DND-41 (cell line): ENCODE measurements at regions not wholly inside any gene's neighbourhood (a gene's known extent, or its start where the extent isn't known, plus 50 kb on each side); places are given as distances from the start of the nearest gene placed in this dataset.

Experiments used
- EZH2 ChIP-seq: IDR thresholded peaks from 3 replicates; pipeline ENCODE4 v1.6.1; 2012; ENCODE audit warnings: borderline replicate concordance, low read depth, mild to moderate bottlenecking, moderate library complexity, low read length, inconsistent platforms; ENCODE audit not compliant: severe bottlenecking
- TF ChIP-seq, protein P1 (sequence below): IDR thresholded peaks from 2 replicates; pipeline ENCODE4 v1.5.1; 2012; ENCODE audit warnings: borderline replicate concordance, low read length, moderate library complexity, mild to moderate bottlenecking; ENCODE audit not compliant: poor library complexity, severe bottlenecking; ENCODE audit errors: extremely low read depth

DNA sequence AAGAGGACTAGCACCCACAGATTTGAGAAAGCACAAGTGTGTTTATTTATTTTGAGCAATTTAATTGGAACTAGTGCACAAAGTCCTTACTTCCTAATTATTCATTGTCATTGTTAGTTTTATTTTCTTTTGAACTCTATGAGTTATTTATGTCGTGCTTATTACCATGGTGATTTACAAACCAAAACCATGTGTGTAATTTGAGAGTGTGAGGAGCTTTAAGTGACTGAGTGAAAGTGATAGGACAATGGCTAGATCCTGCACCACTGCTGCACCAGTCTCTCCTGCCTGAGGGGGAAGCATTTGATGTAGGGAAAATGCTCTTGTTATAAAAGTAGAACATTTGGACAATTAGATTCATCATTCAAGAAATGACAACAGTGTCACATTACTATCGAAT, 172.3 kb upstream of the KLF12 start:
- TF ChIP-seq, protein P1, sequence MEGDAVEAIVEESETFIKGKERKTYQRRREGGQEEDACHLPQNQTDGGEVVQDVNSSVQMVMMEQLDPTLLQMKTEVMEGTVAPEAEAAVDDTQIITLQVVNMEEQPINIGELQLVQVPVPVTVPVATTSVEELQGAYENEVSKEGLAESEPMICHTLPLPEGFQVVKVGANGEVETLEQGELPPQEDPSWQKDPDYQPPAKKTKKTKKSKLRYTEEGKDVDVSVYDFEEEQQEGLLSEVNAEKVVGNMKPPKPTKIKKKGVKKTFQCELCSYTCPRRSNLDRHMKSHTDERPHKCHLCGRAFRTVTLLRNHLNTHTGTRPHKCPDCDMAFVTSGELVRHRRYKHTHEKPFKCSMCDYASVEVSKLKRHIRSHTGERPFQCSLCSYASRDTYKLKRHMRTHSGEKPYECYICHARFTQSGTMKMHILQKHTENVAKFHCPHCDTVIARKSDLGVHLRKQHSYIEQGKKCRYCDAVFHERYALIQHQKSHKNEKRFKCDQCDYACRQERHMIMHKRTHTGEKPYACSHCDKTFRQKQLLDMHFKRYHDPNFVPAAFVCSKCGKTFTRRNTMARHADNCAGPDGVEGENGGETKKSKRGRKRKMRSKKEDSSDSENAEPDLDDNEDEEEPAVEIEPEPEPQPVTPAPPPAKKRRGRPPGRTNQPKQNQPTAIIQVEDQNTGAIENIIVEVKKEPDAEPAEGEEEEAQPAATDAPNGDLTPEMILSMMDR: peak; percentile 13
- no peak for TF ChIP-seq EZH2
